PFSK-1 (cell line): ENCODE measurements at regions not wholly inside any gene's neighbourhood (a gene's known extent, or its start where the extent isn't known, plus 50 kb on each side); places are given as distances from the start of the nearest gene placed in this dataset.

ENCODE experiments used
- FOXP2 ChIP-seq: optimal IDR thresholded peaks from 2 replicates; pipeline ENCODE3; 2011; ENCODE audit warnings: borderline replicate concordance, control low read depth, inconsistent platforms; ENCODE audit not compliant: insufficient read depth; ENCODE audit errors: extremely low read length, extremely low read depth
- POLR2AphosphoS5 ChIP-seq: IDR thresholded peaks from 2 replicates; pipeline ENCODE4 v1.6.1; 2012; ENCODE audit warnings: low read depth, mild to moderate bottlenecking, control low read depth, low read length, moderate library complexity
- REST ChIP-seq, 2 experiments: IDR thresholded peaks; 2 replicates each; pipeline versions ENCODE4 v1.6.1 to v1.8.0; 2011 to 2012; ENCODE audit warnings: low read depth in 2 of 2, low read length in 2 of 2, control low read depth in 1 of 2, inconsistent platforms in 1 of 2, mild to moderate bottlenecking in 1 of 2, moderate library complexity in 1 of 2; ENCODE audit not compliant: insufficient read depth in 1 of 2
- SIN3A ChIP-seq: IDR thresholded peaks from 2 replicates; pipeline ENCODE4 v1.6.1; 2012; ENCODE audit warnings: mild to moderate bottlenecking, low read length, moderate library complexity, borderline replicate concordance; ENCODE audit not compliant: insufficient read depth
- TAF1 ChIP-seq: IDR thresholded peaks from 2 replicates; pipeline ENCODE4 v1.6.1; 2012; ENCODE audit warnings: low read length, control low read depth, borderline replicate concordance; ENCODE audit not compliant: insufficient read depth

GRCh38 chr5:30676223-30676840, 517.2 kb upstream of the CDH6 start:
- TF ChIP-seq POLR2AphosphoS5: no peak
- TF ChIP-seq SIN3A: no peak
- no peak for TF ChIP-seq FOXP2
- TF ChIP-seq TAF1: no peak
- TF ChIP-seq REST (IDR thresholded peaks at IDR 0.05; ENCODE audit: insufficient read depth in 1 of 2, low read depth in 2 of 2, low read length in 2 of 2): no peak

- no peak for TF ChIP-seq TAF1
- TF ChIP-seq POLR2AphosphoS5: no peak
- no peak for TF ChIP-seq SIN3A
- no peak for TF ChIP-seq FOXP2
- TF ChIP-seq REST (IDR thresholded peaks at IDR 0.05; ENCODE audit: insufficient read depth in 1 of 2, low read depth in 2 of 2, low read length in 2 of 2): no peak
Measured at GRCh38 chr5:30667293-30667692, 526.2 kb upstream of the CDH6 start.

GRCh38 chr5:30663536-30663935, 530.0 kb upstream of the CDH6 start:
- TF ChIP-seq REST (IDR thresholded peaks at IDR 0.05; ENCODE audit: insufficient read depth in 1 of 2, low read depth in 2 of 2, low read length in 2 of 2): no peak
- no peak for TF ChIP-seq POLR2AphosphoS5
- TF ChIP-seq SIN3A: no peak
- TF ChIP-seq FOXP2: no peak
- no peak for TF ChIP-seq TAF1

GRCh38 chr5:30662373-30662772, 531.1 kb upstream of the CDH6 start:
- TF ChIP-seq SIN3A: no peak
- no peak for TF ChIP-seq TAF1
- no peak for TF ChIP-seq POLR2AphosphoS5
- no peak for TF ChIP-seq FOXP2
- TF ChIP-seq REST (IDR thresholded peaks at IDR 0.05; ENCODE audit: insufficient read depth in 1 of 2, low read depth in 2 of 2, low read length in 2 of 2): no peak

- TF ChIP-seq REST (IDR thresholded peaks at IDR 0.05; ENCODE audit: insufficient read depth in 1 of 2, low read depth in 2 of 2, low read length in 2 of 2) (no peak), TAF1 (no peak), POLR2AphosphoS5 (no peak), FOXP2 (no peak), SIN3A (no peak)
Measured at GRCh38 chr5:30661730-30662129, 531.8 kb upstream of the CDH6 start.
